Neural cell (in vitro differentiated cells): ENCODE measurements at regions not wholly inside any gene's neighbourhood (a gene's known extent, or its start where the extent isn't known, plus 50 kb on each side); places are given as distances from the start of the nearest gene placed in this dataset.

Experiments used
- CTCF ChIP-seq: fragments of 450-650 bp; IDR thresholded peaks from 2 replicates; pipeline ENCODE4 v1.5.1; 2014; ENCODE audit warnings: antibody characterized with exemption, mild to moderate bottlenecking, moderate library complexity; ENCODE audit not compliant: poor library complexity, severe bottlenecking
- EZH2 ChIP-seq: fragments of 200-600, 300-800 bp; shearing (Covaris generic), sonication (generic); IDR thresholded peaks from 2 replicates; pipeline ENCODE4 v1.6.1; 2014; ENCODE audit warnings: antibody characterized with exemption, low read length, borderline replicate concordance, mild to moderate bottlenecking; ENCODE audit not compliant: insufficient read depth, poor library complexity, severe bottlenecking
- POLR2AphosphoS5 ChIP-seq: IDR thresholded peaks from 2 replicates; pipeline ENCODE4 v1.6.1; 2012

- TF ChIP-seq CTCF, result no peak
- no peak for TF ChIP-seq POLR2AphosphoS5
- TF ChIP-seq EZH2, result no peak
These were observed 174.4 kb upstream of the FBXO11 start for GRCh38 chr2:48080534-48081316.
